ENCODE measurements at regions not wholly inside any gene's neighbourhood (a gene's known extent, or its start where the extent isn't known, plus 50 kb on each side); places are given as distances from the start of the nearest gene placed in this dataset.

- WGBS, 2 donors (ENCODE audit: low coverage in 1 of 2) = 62 to 75% methylated on average over 2 to 3 of the region's 4 CpGs
- H3K36me3 ChIP-seq = no peaks in the 10 kb centered on the region
- ATAC-seq = no peak
- H3K4me1 ChIP-seq = no peaks in the 10 kb centered on the region
- no peak overlapping the region for H3K27ac ChIP-seq
- no peaks in the 10 kb centered on the region for H3K9me3 ChIP-seq
- H3K4me3 ChIP-seq = no peak overlapping the region
- TF ChIP-seq CTCF (IDR thresholded peaks at IDR 0.05) (no peak), POLR2A (IDR thresholded peaks at IDR 0.05) (no peak), EP300 (IDR thresholded peaks at IDR 0.05) (no peak), POLR2AphosphoS5 (IDR thresholded peaks at IDR 0.05) (no peak)
- H3K27me3 ChIP-seq = peaks cover 11% of the 10 kb centered on the region
Measured at GRCh38 chr5:3660630-3661029, 65.0 kb downstream of the IRX1 start.

- Histone ChIP-seq H3K9me3 (no peaks in the 10 kb centered on the region), H3K36me3 (no peaks in the 10 kb centered on the region), H3K27me3 (peaks cover 11% of the 10 kb centered on the region), H3K4me1 (no peaks in the 10 kb centered on the region), H3K27ac (no peak overlapping the region), H3K4me3 (no peak overlapping the region)
- TF ChIP-seq EP300 (IDR thresholded peaks at IDR 0.05) = no peak
- no peak for TF ChIP-seq CTCF (IDR thresholded peaks at IDR 0.05)
- TF ChIP-seq POLR2A (IDR thresholded peaks at IDR 0.05) = no peak
- TF ChIP-seq POLR2AphosphoS5 (IDR thresholded peaks at IDR 0.05) = no peak
- no peak for ATAC-seq
- 9 to 42% methylated on average over 1 to 2 of the region's 4 CpGs for WGBS, 2 donors (ENCODE audit: low coverage in 1 of 2)
Measured at GRCh38 chr5:3661755-3662296, 66.2 kb downstream of the IRX1 start.

- Histone ChIP-seq H3K4me1 (no peaks in the 10 kb centered on the region), H3K27ac (no peak overlapping the region), H3K4me3 (no peak overlapping the region), H3K27me3 (peaks cover 7% of the 10 kb centered on the region), H3K9me3 (no peaks in the 10 kb centered on the region), H3K36me3 (no peaks in the 10 kb centered on the region)
- no peak for TF ChIP-seq POLR2AphosphoS5 (IDR thresholded peaks at IDR 0.05)
- TF ChIP-seq POLR2A (IDR thresholded peaks at IDR 0.05) = no peak
- no peak for TF ChIP-seq EP300 (IDR thresholded peaks at IDR 0.05)
- WGBS, 2 donors (ENCODE audit: low coverage in 1 of 2) = 8 to 33% methylated on average over 1 of the region's 1 CpG
- no peak for ATAC-seq
Measured at GRCh38 chr5:3662344-3662743, 66.7 kb downstream of the IRX1 start.

- Histone ChIP-seq H3K4me3 (no peak overlapping the region), H3K27ac (no peak overlapping the region), H3K9me3 (no peaks in the 10 kb centered on the region), H3K27me3 (no peaks in the 10 kb centered on the region), H3K4me1 (no peaks in the 10 kb centered on the region), H3K36me3 (no peaks in the 10 kb centered on the region)
- TF ChIP-seq CTCF (IDR thresholded peaks at IDR 0.05) (no peak), POLR2A (IDR thresholded peaks at IDR 0.05) (no peak), EP300 (IDR thresholded peaks at IDR 0.05) (no peak), POLR2AphosphoS5 (IDR thresholded peaks at IDR 0.05) (no peak)
- WGBS, 2 donors (ENCODE audit: low coverage in 1 of 2) = 50 to 54% methylated on average over 3 of the region's 3 CpGs
- no peak for ATAC-seq
Measured at GRCh38 chr5:3671337-3671736, 75.7 kb downstream of the IRX1 start.

- H3K4me1 ChIP-seq = no peaks in the 10 kb centered on the region
- TF ChIP-seq POLR2A (IDR thresholded peaks at IDR 0.05) (no peak), POLR2AphosphoS5 (IDR thresholded peaks at IDR 0.05) (no peak), EP300 (IDR thresholded peaks at IDR 0.05) (no peak)
- H3K27me3 ChIP-seq = no peaks in the 10 kb centered on the region
- no peak for ATAC-seq
- H3K9me3 ChIP-seq = no peaks in the 10 kb centered on the region
- 45 to 51% methylated on average over 1 to 4 of the region's 4 CpGs for WGBS, 2 donors (ENCODE audit: low coverage in 1 of 2)
- H3K36me3 ChIP-seq = no peaks in the 10 kb centered on the region
- H3K4me3 ChIP-seq = no peak overlapping the region
- no peak overlapping the region for H3K27ac ChIP-seq
Measured at GRCh38 chr5:3678801-3679200, 83.2 kb downstream of the IRX1 start.

GRCh38 chr5:3680821-3681220 is 85.2 kb downstream of the IRX1 start:
- 41 to 50% methylated on average over 3 to 4 of the region's 5 CpGs for WGBS, 2 donors (ENCODE audit: low coverage in 1 of 2)
- no peaks in the 10 kb centered on the region for H3K9me3 ChIP-seq
- H3K4me1 ChIP-seq = no peaks in the 10 kb centered on the region
- no peak overlapping the region for H3K27ac ChIP-seq
- ATAC-seq = no peak
- H3K27me3 ChIP-seq = no peaks in the 10 kb centered on the region
- no peaks in the 10 kb centered on the region for H3K36me3 ChIP-seq
- TF ChIP-seq POLR2A (IDR thresholded peaks at IDR 0.05) = no peak
- TF ChIP-seq EP300 (IDR thresholded peaks at IDR 0.05) = no peak
- TF ChIP-seq POLR2AphosphoS5 (IDR thresholded peaks at IDR 0.05) = no peak
- no peak for TF ChIP-seq CTCF (IDR thresholded peaks at IDR 0.05)
- no peak overlapping the region for H3K4me3 ChIP-seq
